ENCODE measurements at regions not wholly inside any gene's neighbourhood (a gene's known extent, or its start where the extent isn't known, plus 50 kb on each side); places are given as distances from the start of the nearest gene placed in this dataset.
A peak's percentile ranks its signal among the peaks of the same experiment; 100 is the strongest.
"Not testable (repeated sequence)": the region's sequence is repeated elsewhere in the genome, so short reads cannot be mapped to it uniquely, and the experiment has no call there.

- H3K27me3 ChIP-seq (ENCODE audit: insufficient read depth, low read length): no peaks in the 10 kb centered on the region
- no peaks in the 10 kb centered on the region for H3K79me2 ChIP-seq (ENCODE audit: control insufficient read depth, insufficient read depth, low read length, poor library complexity)
- H3K4me3 ChIP-seq (ENCODE audit: low read depth, low read length): no peak overlapping the region
- peak overlapping the region; percentile 88 for H2BK12ac ChIP-seq (ENCODE audit: low read length)
- H3K23ac ChIP-seq (ENCODE audit: low read length): no peak overlapping the region
- H2BK5ac ChIP-seq (ENCODE audit: low read depth, low read length, poor library complexity): peak overlapping the region; percentile 58
- peak overlapping the region; percentile 66 for H4K91ac ChIP-seq (ENCODE audit: low read depth, low read length)
- H3K36me3 ChIP-seq (ENCODE audit: control insufficient read depth in 1 of 2, insufficient read depth in 2 of 2, low read length in 2 of 2): no peaks in the 10 kb centered on the region
- no peak overlapping the region for H3K27ac ChIP-seq (ENCODE audit: low read depth, low read length)
- peaks cover 2% of the 10 kb centered on the region for H3K9me3 ChIP-seq (ENCODE audit: insufficient read depth, low read depth, low read length)
- H3K4me1 ChIP-seq (ENCODE audit: control insufficient read depth in 1 of 2, insufficient read depth in 2 of 2, low read length in 2 of 2): peaks cover 10% of the 10 kb centered on the region in 2 experiments
- H3K18ac ChIP-seq (ENCODE audit: low read length): peak overlapping the region; percentile 57
- H3K4me2 ChIP-seq (ENCODE audit: low read length): no peak overlapping the region
- H3K9ac ChIP-seq (ENCODE audit: low read length): no peak overlapping the region
- no peak for DNase-seq
- H4K12ac ChIP-seq (ENCODE audit: low read depth, low read length): no peak overlapping the region
- H3K4ac ChIP-seq (ENCODE audit: low read depth, low read length): peak overlapping the region; percentile 24
- H4K8ac ChIP-seq (ENCODE audit: low read depth, low read length): peak overlapping the region; percentile 35
- WGBS (ENCODE audit: extremely low coverage, insufficient coverage, insufficient read length): no CpG with 5 or more reads among the region's 14 CpGs
- peaks cover 10% of the 10 kb centered on the region for H3K79me1 ChIP-seq (ENCODE audit: low read length)
- H2AFZ ChIP-seq (ENCODE audit: insufficient read depth, low read length, poor library complexity): no peak overlapping the region
- peak overlapping the region; percentile 44 for H2BK120ac ChIP-seq (ENCODE audit: insufficient read depth, low read length, poor library complexity)
- peak overlapping the region; percentile 51 for H3K14ac ChIP-seq (ENCODE audit: low read length)
- H2AK5ac ChIP-seq (ENCODE audit: low read length): peak overlapping the region; percentile 67
Observed at GRCh38 chr2:8600456-8600855, 81.4 kb upstream of the ID2 start.

GRCh38 chr2:8602809-8603208, 79.0 kb upstream of the ID2 start:
- Histone ChIP-seq H3K9me3 (ENCODE audit: insufficient read depth, low read depth, low read length) (no peaks in the 10 kb centered on the region), H3K18ac (ENCODE audit: low read length) (no peak overlapping the region), H3K9ac (ENCODE audit: low read length) (no peak overlapping the region)

GRCh38 chr2:8603356-8603755, 78.5 kb upstream of the ID2 start:
- H3K4me1 ChIP-seq (ENCODE audit: control insufficient read depth in 1 of 2, insufficient read depth in 2 of 2, low read length in 2 of 2); H3K27me3 ChIP-seq (ENCODE audit: insufficient read depth, low read length); H2BK5ac ChIP-seq (ENCODE audit: low read depth, low read length, poor library complexity); H3K4me2 ChIP-seq (ENCODE audit: low read length); H4K12ac ChIP-seq (ENCODE audit: low read depth, low read length); H2AFZ ChIP-seq (ENCODE audit: insufficient read depth, low read length, poor library complexity); H2BK12ac ChIP-seq (ENCODE audit: low read length); H3K27ac ChIP-seq (ENCODE audit: low read depth, low read length); H2AK5ac ChIP-seq (ENCODE audit: low read length); H3K18ac ChIP-seq (ENCODE audit: low read length); H3K9me3 ChIP-seq (ENCODE audit: insufficient read depth, low read depth, low read length); H3K14ac ChIP-seq (ENCODE audit: low read length); H3K4me3 ChIP-seq (ENCODE audit: low read depth, low read length); DNase-seq; H2BK120ac ChIP-seq (ENCODE audit: insufficient read depth, low read length, poor library complexity); H3K4ac ChIP-seq (ENCODE audit: low read depth, low read length); H3K9ac ChIP-seq (ENCODE audit: low read length); H3K36me3 ChIP-seq (ENCODE audit: control insufficient read depth in 1 of 2, insufficient read depth in 2 of 2, low read length in 2 of 2); H3K79me2 ChIP-seq (ENCODE audit: control insufficient read depth, insufficient read depth, low read length, poor library complexity); H4K8ac ChIP-seq (ENCODE audit: low read depth, low read length); H3K23ac ChIP-seq (ENCODE audit: low read length): not testable (repeated sequence)
- peak overlapping the region; percentile 48 for H4K91ac ChIP-seq (ENCODE audit: low read depth, low read length)
- peaks cover 13% of the 10 kb centered on the region for H3K79me1 ChIP-seq (ENCODE audit: low read length)
- WGBS (ENCODE audit: extremely low coverage, insufficient coverage, insufficient read length): no CpG with 5 or more reads among the region's 4 CpGs

More at GRCh38 chr2:8602809-8603208, 79.0 kb upstream of the ID2 start:
- WGBS (ENCODE audit: extremely low coverage, insufficient coverage, insufficient read length): no CpG with 5 or more reads among the region's 3 CpGs
- Histone ChIP-seq H3K36me3 (ENCODE audit: control insufficient read depth in 1 of 2, insufficient read depth in 2 of 2, low read length in 2 of 2) (no peaks in the 10 kb centered on the region), H3K27ac (ENCODE audit: low read depth, low read length) (no peak overlapping the region), H3K79me2 (ENCODE audit: control insufficient read depth, insufficient read depth, low read length, poor library complexity) (peaks cover 1% of the 10 kb centered on the region), H4K91ac (ENCODE audit: low read depth, low read length) (no peak overlapping the region), H3K4me3 (ENCODE audit: low read depth, low read length) (no peak overlapping the region), H3K79me1 (ENCODE audit: low read length) (peaks cover 10% of the 10 kb centered on the region), H3K4me2 (ENCODE audit: low read length) (no peak overlapping the region), H3K4me1 (ENCODE audit: control insufficient read depth in 1 of 2, insufficient read depth in 2 of 2, low read length in 2 of 2) (peaks cover 7 to 11% of the 10 kb centered on the region in 2 experiments), H2BK120ac (ENCODE audit: insufficient read depth, low read length, poor library complexity) (no peak overlapping the region), H2BK5ac (ENCODE audit: low read depth, low read length, poor library complexity) (no peak overlapping the region), H2BK12ac (ENCODE audit: low read length) (no peak overlapping the region), H3K23ac (ENCODE audit: low read length) (no peak overlapping the region), H2AFZ (ENCODE audit: insufficient read depth, low read length, poor library complexity) (no peak overlapping the region), H4K12ac (ENCODE audit: low read depth, low read length) (no peak overlapping the region), H3K27me3 (ENCODE audit: insufficient read depth, low read length) (no peaks in the 10 kb centered on the region), H3K14ac (ENCODE audit: low read length) (no peak overlapping the region), H4K8ac (ENCODE audit: low read depth, low read length) (no peak overlapping the region), H3K4ac (ENCODE audit: low read depth, low read length) (no peak overlapping the region), H2AK5ac (ENCODE audit: low read length) (no peak overlapping the region)
- peak; percentile 34 to 81 for DNase-seq

- Histone ChIP-seq H3K79me2 (ENCODE audit: control insufficient read depth, insufficient read depth, low read length, poor library complexity) (peaks cover 1% of the 10 kb centered on the region), H3K79me1 (ENCODE audit: low read length) (peaks cover 20% of the 10 kb centered on the region), H3K4ac (ENCODE audit: low read depth, low read length) (no peak overlapping the region)
Observed at GRCh38 chr2:8604262-8604661, 77.6 kb upstream of the ID2 start.

More at GRCh38 chr2:8604262-8604661, 77.6 kb upstream of the ID2 start:
- H3K27me3 ChIP-seq (ENCODE audit: insufficient read depth, low read length): no peaks in the 10 kb centered on the region
- H2BK12ac ChIP-seq (ENCODE audit: low read length): no peak overlapping the region
- no peak overlapping the region for H3K4me2 ChIP-seq (ENCODE audit: low read length)
- H3K23ac ChIP-seq (ENCODE audit: low read length): no peak overlapping the region
- no peak overlapping the region for H2BK5ac ChIP-seq (ENCODE audit: low read depth, low read length, poor library complexity)
- H2AK5ac ChIP-seq (ENCODE audit: low read length): no peak overlapping the region
- H3K18ac ChIP-seq (ENCODE audit: low read length): no peak overlapping the region
- H4K12ac ChIP-seq (ENCODE audit: low read depth, low read length): no peak overlapping the region
- H4K91ac ChIP-seq (ENCODE audit: low read depth, low read length): no peak overlapping the region
- H3K4me3 ChIP-seq (ENCODE audit: low read depth, low read length): no peak overlapping the region
- no peaks in the 10 kb centered on the region for H3K9me3 ChIP-seq (ENCODE audit: insufficient read depth, low read depth, low read length)
- no peaks in the 10 kb centered on the region for H3K36me3 ChIP-seq (ENCODE audit: control insufficient read depth in 1 of 2, insufficient read depth in 2 of 2, low read length in 2 of 2)
- no peak overlapping the region for H3K27ac ChIP-seq (ENCODE audit: low read depth, low read length)
- no peak overlapping the region for H3K9ac ChIP-seq (ENCODE audit: low read length)
- H4K8ac ChIP-seq (ENCODE audit: low read depth, low read length): no peak overlapping the region
- no peak for DNase-seq
- no peak overlapping the region for H2AFZ ChIP-seq (ENCODE audit: insufficient read depth, low read length, poor library complexity)
- no CpG with 5 or more reads among the region's 2 CpGs for WGBS (ENCODE audit: extremely low coverage, insufficient coverage, insufficient read length)
- no peak overlapping the region for H2BK120ac ChIP-seq (ENCODE audit: insufficient read depth, low read length, poor library complexity)
- no peak overlapping the region for H3K14ac ChIP-seq (ENCODE audit: low read length)
- peaks cover 8 to 12% of the 10 kb centered on the region in 2 experiments for H3K4me1 ChIP-seq (ENCODE audit: control insufficient read depth in 1 of 2, insufficient read depth in 2 of 2, low read length in 2 of 2)

All from trophoblast cell (in vitro differentiated cells and primary cell).